HG03439 (cell line): ENCODE measurements at regions not wholly inside any gene's neighbourhood (a gene's known extent, or its start where the extent isn't known, plus 50 kb on each side); places are given as distances from the start of the nearest gene placed in this dataset.
"Not testable (repeated sequence)": the region's sequence is repeated elsewhere in the genome, so short reads cannot be mapped to it uniquely, and the experiment has no call there.

Source experiments
- ATAC-seq: cut with Tn5 transposase; IDR thresholded peaks from one replicate; pipeline ENCODE4 v1.9.1; 2021; ENCODE audit warnings: mild to moderate bottlenecking, moderate library complexity; ENCODE audit not compliant: unreplicated experiment

GRCh38 chr6:9361749-9362148 is 926.4 kb upstream of the SLC35B3 start:
- no peak for ATAC-seq

GRCh38 chr6:9360881-9361280 is 925.5 kb upstream of the SLC35B3 start:
- ATAC-seq, result no peak

DNA sequence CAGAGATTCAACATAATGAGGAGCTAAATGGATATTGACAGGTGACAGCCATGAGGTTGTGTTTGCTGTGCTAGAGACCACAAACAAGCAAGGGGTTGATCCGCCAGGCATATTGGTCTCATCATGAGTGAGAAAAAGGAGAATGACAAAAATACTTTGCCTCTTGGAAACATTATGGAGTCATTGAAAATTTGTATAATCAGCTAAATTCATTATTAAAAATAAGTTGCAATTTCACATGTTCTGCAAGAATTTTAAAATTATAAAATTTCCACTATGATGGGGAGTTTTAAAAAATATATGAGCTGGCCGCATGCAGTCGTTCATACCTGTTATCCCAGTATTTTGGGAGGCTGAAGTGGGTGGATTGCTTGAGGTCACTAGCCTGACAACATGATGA is 912.3 kb upstream of the SLC35B3 start:
- ATAC-seq, result no peak

DNA sequence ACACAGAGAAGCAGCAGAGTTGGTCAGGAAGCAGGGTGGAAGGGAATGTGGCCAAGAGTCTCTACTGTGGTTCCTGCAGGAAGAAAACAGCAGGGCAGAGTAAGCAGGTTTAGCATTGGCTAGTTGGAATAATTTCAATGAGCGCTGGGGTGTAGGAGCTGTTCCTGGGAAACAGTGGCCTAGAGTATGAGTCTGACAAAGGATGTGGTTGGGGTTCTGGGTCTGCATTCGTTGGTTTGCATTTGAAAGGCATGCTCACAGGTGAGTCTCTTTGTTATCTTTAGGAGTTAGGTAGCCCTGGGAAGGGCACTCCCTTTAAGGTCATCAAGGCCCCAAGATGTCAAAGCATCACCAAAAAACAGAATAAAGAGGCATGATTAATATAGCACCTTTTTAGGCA is 911.6 kb upstream of the SLC35B3 start:
- no peak for ATAC-seq

- ATAC-seq, result no peak
These were observed 900.1 kb upstream of the SLC35B3 start for GRCh38 chr6:9335431-9335830.

DNA sequence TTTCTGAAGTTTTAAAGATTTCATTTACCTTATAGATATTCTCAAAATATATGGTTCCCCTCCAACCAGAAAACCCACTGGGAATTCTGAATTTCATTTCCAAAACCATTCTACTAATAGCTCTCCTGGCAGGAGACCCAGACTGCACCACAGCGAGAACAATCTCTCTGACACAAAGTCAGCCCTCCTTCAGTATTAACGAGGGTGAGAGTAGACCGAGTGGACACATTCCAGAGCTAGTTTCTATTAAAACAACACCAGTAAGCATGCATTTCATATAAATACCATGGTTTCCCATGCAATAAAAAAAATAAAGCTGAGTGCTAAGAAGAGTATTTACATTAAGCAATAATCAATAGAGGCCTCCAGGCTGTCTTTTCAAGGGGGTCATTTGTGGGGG is 899.6 kb upstream of the SLC35B3 start:
- ATAC-seq, result no peak

- no peak for ATAC-seq
These were observed 897.0 kb upstream of the SLC35B3 start for GRCh38 chr6:9332241-9332780.

- ATAC-seq, result no peak
These were observed 881.5 kb upstream of the SLC35B3 start for GRCh38 chr6:9316831-9317230.

- ATAC-seq, result no peak
These were observed 880.8 kb upstream of the SLC35B3 start for GRCh38 chr6:9315966-9316650.

- no peak for ATAC-seq
These were observed 872.9 kb upstream of the SLC35B3 start for GRCh38 chr6:9308284-9308683.

DNA sequence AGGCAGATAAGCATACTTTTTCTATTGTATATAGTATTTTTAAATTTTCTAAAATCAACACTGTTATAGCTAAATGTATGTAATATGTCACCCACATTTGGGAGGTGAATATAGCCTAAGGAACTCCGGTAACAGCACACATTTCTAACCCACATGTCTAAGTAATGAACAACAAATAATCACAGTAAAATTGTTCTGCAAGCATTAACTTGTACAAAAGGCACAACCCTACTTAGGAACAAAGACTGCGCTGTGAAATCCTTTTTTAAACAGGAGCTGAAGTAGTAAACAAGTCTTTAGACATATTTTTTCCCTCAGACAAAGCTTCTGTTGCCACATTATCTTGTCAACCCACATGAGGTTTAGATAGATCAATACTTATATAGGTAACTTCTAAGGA is 872.4 kb upstream of the SLC35B3 start:
- ATAC-seq, result no peak

DNA sequence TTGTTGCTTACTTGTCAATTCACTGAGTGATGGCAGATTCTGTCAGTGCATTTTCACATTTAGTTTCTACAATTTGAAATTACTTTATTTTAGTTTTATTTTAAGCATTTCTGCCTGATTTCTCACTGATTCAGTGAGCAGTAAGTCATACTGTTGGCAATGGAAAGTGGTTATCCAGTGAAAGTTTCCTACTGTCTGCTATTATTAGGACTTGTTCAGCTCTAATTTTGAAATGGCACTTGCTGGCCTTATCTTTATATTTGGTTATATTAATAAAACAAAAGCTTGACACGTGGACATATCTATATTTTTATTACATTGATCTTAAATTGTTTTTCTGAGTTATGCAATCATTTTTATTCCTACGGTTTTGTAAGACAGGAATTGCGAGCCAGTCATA is 871.8 kb upstream of the SLC35B3 start:
- no peak for ATAC-seq

DNA sequence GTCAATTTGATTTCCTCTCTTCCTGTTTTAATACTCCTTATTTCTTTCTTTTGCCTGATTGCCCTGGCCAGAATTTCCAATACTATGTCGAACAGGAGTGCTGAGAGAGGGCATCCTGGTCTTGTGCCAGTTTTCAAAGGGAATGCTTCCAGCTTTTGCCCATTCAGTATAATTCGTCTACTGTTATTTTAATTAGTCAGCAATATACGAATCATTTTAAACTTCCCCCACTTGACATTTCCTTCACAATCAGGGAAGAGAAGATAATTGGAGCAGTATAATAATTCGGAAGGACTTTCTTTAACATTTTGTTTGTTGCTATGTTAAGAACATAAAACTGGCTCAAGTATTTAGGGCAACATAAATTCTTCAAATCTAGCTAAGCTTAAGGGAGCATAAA is 860.3 kb upstream of the SLC35B3 start:
- no peak for ATAC-seq

GRCh38 chr6:9292975-9293374 is 857.6 kb upstream of the SLC35B3 start:
- ATAC-seq, result no peak

- not testable (repeated sequence) for ATAC-seq
These were observed 855.0 kb upstream of the SLC35B3 start for GRCh38 chr6:9290342-9290741.

DNA sequence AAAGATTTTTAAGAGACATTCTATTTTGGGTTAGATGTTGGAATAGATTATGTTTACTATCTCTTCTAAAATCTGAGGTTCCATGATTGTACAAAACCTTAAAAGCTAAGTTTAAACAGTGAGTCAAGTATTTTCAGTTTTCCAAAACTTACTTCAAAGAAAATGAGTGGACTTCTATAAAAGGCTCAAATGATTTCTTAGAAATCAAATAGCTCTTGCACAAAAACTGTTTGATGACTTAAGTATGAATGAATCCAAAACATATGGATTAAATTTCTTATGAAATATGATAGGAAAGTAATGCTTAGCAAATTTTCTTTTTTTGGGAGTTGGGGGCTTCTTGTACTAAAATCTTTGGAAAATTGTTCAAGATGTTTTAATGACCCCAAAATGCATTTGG is 837.3 kb upstream of the SLC35B3 start:
- ATAC-seq, result no peak

GRCh38 chr6:9266741-9267140 is 831.4 kb upstream of the SLC35B3 start:
- ATAC-seq, result no peak

DNA sequence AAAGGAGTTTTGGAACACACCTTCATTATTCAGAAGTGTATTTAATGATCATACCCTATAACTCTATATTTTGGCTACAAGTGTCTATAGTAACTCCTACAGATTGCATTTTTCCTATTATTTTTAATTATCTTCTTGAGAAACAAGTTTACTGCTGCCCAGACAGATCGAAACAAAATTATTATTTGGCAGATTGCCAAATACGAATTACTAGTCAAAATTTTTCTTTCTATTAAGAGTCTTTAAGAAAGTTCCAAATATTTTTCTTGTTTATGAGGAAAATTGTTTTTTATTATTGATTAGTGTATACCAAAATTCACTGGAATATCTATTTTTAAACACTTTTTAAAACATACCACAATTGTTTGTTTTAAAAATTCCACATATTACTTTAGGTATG is 821.9 kb upstream of the SLC35B3 start:
- ATAC-seq, result no peak

DNA sequence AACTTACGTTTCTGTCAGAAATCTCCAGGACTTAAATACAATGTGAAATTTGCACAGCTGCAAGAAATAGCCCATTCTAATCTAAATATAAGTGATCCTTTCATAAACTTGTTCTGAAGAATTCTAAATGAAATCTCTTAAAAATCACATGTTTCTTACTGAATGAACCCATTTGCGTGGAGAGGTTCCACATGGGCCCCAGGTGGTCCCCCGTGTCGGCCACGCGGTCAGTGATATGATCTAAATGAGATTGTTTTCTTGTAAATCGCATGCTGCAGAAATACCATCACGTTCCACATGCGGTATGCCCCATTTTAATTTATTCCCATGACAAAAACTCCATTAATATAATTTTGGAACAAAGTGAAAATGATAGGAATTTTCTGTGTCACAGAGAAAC is 818.9 kb upstream of the SLC35B3 start:
- ATAC-seq, result no peak

GRCh38 chr6:9252799-9253198 is 817.5 kb upstream of the SLC35B3 start:
- ATAC-seq, result no peak

DNA sequence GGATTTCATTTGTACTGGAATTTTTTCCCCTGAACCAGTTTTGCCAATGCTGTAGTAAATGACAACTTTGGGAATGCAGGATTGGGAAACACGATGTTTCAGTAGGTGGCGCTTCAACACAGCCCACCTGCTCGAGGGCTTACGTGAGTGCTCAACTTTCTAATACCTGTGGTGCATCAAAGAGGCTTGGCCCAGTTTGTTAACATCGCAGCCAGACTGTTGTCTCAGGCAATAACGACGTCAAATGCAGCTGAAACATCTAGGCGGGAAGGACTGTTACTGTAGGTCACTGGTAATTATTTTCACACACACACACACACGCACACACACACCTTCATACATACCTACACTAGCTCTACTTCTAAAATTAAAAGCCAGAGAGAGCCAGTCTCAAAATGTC is 815.5 kb upstream of the SLC35B3 start:
- ATAC-seq, result no peak

DNA sequence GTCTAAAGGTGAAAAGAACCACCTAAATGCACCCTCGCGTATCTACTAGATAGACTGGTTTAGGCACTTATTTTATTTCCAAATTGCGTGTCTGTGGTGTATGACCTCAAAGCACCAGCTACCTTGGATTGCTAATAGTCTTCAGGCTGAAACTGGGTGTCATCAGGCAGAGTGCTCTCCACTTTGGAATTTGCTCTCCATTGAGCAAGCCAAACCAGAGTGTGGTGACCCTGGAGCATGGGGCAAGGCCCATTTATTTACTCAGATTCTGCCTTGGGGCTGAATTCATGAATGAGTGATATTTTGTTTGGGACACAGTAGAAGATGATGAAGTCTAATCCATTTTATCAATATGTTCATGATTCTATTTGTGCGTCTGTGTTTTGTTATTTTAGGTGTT is 812.8 kb upstream of the SLC35B3 start:
- ATAC-seq, result no peak

GRCh38 chr6:9240861-9241260 is 805.5 kb upstream of the SLC35B3 start:
- ATAC-seq, result no peak
